ENCODE measurements at regions not wholly inside any gene's neighbourhood (a gene's known extent, or its start where the extent isn't known, plus 50 kb on each side); places are given as distances from the start of the nearest gene placed in this dataset.

GRCh38 chr1:37294529-37294928 lies 179.9 kb upstream of the ZC3H12A start:
- ChIA-PET CTCF (no interaction called here), POLR2A (no interaction called here)
- no peaks in the 10 kb centered on the region for H3K36me3 ChIP-seq (ENCODE audit: control insufficient read depth, insufficient read depth, low read length)
- no peaks in the 10 kb centered on the region for H3K27me3 ChIP-seq (ENCODE audit: control insufficient read depth, insufficient read depth, low read length)
- no peak for DNase-seq (ENCODE audit: low read depth)
- TF ChIP-seq, protein P1, sequence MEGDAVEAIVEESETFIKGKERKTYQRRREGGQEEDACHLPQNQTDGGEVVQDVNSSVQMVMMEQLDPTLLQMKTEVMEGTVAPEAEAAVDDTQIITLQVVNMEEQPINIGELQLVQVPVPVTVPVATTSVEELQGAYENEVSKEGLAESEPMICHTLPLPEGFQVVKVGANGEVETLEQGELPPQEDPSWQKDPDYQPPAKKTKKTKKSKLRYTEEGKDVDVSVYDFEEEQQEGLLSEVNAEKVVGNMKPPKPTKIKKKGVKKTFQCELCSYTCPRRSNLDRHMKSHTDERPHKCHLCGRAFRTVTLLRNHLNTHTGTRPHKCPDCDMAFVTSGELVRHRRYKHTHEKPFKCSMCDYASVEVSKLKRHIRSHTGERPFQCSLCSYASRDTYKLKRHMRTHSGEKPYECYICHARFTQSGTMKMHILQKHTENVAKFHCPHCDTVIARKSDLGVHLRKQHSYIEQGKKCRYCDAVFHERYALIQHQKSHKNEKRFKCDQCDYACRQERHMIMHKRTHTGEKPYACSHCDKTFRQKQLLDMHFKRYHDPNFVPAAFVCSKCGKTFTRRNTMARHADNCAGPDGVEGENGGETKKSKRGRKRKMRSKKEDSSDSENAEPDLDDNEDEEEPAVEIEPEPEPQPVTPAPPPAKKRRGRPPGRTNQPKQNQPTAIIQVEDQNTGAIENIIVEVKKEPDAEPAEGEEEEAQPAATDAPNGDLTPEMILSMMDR (IDR thresholded peaks at IDR 0.05; ENCODE audit: insufficient read depth, low read depth, low read length), result no peak
- H3K4me3 ChIP-seq (ENCODE audit: low read depth, low read length), result no peak overlapping the region

GRCh38 chr1:37298769-37299168 lies 175.6 kb upstream of the ZC3H12A start:
- ChIA-PET CTCF (no interaction called here), POLR2A (no interaction called here)
- TF ChIP-seq, protein P1 (IDR thresholded peaks at IDR 0.05; ENCODE audit: insufficient read depth, low read depth, low read length), result no peak

DNA sequence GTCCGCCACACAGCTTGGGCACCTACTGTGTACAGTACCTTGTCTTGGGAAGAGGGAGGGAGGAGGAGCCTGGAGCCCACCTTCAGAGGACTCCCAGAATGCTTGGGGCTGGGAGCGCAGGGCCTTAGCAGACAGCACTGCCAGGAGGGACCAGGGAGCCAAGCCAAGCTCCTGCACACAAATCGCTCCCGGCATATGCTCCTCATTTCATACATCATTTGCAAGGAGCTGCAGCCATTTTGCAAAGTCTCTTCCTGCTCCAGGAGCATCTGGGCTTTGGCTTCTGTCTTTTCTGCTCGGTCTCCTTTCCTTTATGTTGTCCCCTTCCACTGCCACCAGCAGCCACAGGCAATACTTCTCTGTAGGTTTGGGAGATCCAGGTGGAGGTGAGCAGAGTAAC lies 175.2 kb upstream of the ZC3H12A start:
- TF ChIP-seq, protein P1 (IDR thresholded peaks at IDR 0.05; ENCODE audit: insufficient read depth, low read depth, low read length), result no peak
- no peak overlapping the region for H3K4me3 ChIP-seq (ENCODE audit: low read depth, low read length)
- H3K36me3 ChIP-seq (ENCODE audit: control insufficient read depth, insufficient read depth, low read length), result no peaks in the 10 kb centered on the region
- CTCF ChIA-PET, result no interaction called here
- H3K27me3 ChIP-seq (ENCODE audit: control insufficient read depth, insufficient read depth, low read length), result no peaks in the 10 kb centered on the region
- POLR2A ChIA-PET, result no interaction called here
- DNase-seq (ENCODE audit: low read depth), result no peak

More at GRCh38 chr1:37298769-37299168, 175.6 kb upstream of the ZC3H12A start:
- no peaks in the 10 kb centered on the region for H3K27me3 ChIP-seq (ENCODE audit: control insufficient read depth, insufficient read depth, low read length)
- H3K4me3 ChIP-seq (ENCODE audit: low read depth, low read length), result no peak overlapping the region
- H3K36me3 ChIP-seq (ENCODE audit: control insufficient read depth, insufficient read depth, low read length), result no peaks in the 10 kb centered on the region
- no peak for DNase-seq (ENCODE audit: low read depth)

- Histone ChIP-seq H3K27me3 (ENCODE audit: control insufficient read depth, insufficient read depth, low read length) (no peaks in the 10 kb centered on the region), H3K4me3 (ENCODE audit: low read depth, low read length) (no peak overlapping the region), H3K36me3 (ENCODE audit: control insufficient read depth, insufficient read depth, low read length) (no peaks in the 10 kb centered on the region)
- no peak for DNase-seq (ENCODE audit: low read depth)
- POLR2A ChIA-PET, result no interaction called here
- TF ChIP-seq, protein P1 (IDR thresholded peaks at IDR 0.05; ENCODE audit: insufficient read depth, low read depth, low read length), result no peak
- CTCF ChIA-PET, result no interaction called here
Observed at GRCh38 chr1:37303884-37304574, 170.4 kb upstream of the ZC3H12A start.

GRCh38 chr1:37305108-37305507 lies 169.3 kb upstream of the ZC3H12A start:
- no peak for DNase-seq (ENCODE audit: low read depth)
- H3K36me3 ChIP-seq (ENCODE audit: control insufficient read depth, insufficient read depth, low read length), result no peaks in the 10 kb centered on the region
- TF ChIP-seq, protein P1 (IDR thresholded peaks at IDR 0.05; ENCODE audit: insufficient read depth, low read depth, low read length), result no peak
- POLR2A ChIA-PET, result no interaction called here
- no peaks in the 10 kb centered on the region for H3K27me3 ChIP-seq (ENCODE audit: control insufficient read depth, insufficient read depth, low read length)
- H3K4me3 ChIP-seq (ENCODE audit: low read depth, low read length), result no peak overlapping the region
- CTCF ChIA-PET, result no interaction called here
